ENCODE measurements at regions not wholly inside any gene's neighbourhood (a gene's known extent, or its start where the extent isn't known, plus 50 kb on each side); places are given as distances from the start of the nearest gene placed in this dataset.

DNA sequence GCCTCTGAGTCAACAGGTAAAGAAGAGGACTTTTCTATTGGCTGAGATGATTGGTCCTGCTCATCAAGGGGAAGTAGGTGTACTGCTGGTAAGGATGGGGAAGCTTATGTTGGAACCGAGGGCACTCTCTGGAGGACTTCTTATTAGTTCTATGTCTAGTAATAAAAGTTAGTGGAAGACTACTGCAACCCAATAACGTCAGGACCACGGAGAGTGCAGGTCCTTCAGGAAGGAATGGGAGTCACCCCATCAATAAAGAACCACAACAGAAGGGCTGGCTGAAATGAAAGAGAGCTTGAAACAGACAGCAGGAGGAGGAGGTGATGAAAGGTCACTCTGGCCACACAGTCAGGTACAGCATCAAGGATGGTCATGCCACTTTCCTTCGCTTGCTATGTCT is 68.8 kb upstream of the PRR23E start:
- WGBS, result 83% methylated on average over 1 of the region's 4 CpGs
- H3K4me3 ChIP-seq (ENCODE audit: low read length), result no peak overlapping the region
- H3K36me3 ChIP-seq (ENCODE audit: insufficient read depth, low read length), result no peaks in the 10 kb centered on the region
- no peaks in the 10 kb centered on the region for H3K9me3 ChIP-seq (ENCODE audit: insufficient read depth, low read depth, low read length)
- H3K27ac ChIP-seq (ENCODE audit: low read depth, low read length), result no peak overlapping the region
- H3K27me3 ChIP-seq (ENCODE audit: insufficient read depth, low read length), result no peaks in the 10 kb centered on the region
- no peak overlapping the region for H3K9ac ChIP-seq (ENCODE audit: low read depth, low read length)
- 0 out of 2 replicates have a peak, but pooled peaks cover 8% of the 10 kb centered on the region for H3K4me1 ChIP-seq (ENCODE audit: insufficient read depth, low read length)

DNA sequence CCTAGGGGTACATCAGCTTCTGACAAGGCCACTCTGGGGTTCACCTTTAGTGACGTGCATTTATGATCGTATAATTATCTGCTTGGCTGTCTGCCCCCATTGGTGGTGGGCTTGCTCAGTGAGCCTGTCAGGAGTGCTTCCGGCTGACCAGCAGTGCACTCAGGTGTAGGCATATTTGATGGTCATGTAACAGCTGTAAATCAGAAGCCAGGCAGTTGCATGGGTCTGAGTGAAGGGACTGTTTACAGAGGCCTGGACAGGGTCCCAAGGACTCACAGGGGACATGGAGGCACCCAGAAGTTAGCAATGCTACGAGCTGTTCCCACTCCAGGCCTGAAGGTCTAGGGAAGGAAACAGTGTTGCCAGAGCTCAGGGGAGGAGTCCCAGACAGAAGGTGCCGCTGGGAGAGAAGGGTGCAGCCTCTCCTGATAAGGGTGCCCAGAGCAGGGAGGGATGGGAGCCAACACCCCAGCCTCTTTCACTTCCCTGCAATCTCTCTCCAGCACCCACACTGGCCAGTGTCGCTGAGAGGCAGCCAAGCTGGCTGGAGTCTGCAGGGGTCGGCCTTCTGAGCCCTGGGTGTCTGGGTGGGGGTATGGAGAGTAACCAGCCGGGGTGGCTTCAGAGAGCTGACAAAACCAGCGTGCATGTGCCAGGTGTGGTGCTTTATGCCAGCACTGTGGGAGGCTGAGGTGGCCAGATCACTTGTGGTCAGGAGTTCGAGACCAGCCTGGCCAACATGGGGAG is 61.3 kb upstream of the PRR23E start:
- WGBS, result 94% methylated on average over 10 of the region's 10 CpGs
- peaks cover 11% of the 10 kb centered on the region; the same call in 1 of the 2 replicates for H3K4me1 ChIP-seq (ENCODE audit: insufficient read depth, low read length)
- H3K27me3 ChIP-seq (ENCODE audit: insufficient read depth, low read length), result peaks cover 29% of the 10 kb centered on the region

DNA sequence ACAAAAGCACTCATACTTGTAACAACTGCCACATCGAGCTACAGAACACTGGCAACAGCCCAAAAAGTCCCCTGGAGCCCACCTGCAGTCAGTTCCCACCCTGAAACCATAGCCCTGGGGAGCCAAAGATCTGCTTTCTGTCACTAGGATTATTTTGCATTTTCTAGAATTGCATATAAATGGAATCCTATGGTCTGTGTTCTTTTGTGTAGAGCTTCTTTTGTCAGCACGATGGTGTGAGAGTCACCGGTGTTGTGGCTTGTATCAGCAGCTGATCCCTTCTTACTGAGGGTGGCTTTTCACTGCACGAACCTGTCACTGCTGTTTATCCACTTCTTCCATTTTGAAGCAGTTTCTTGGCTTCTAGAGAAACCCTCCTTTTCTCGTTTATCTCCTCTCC is 60.1 kb upstream of the PRR23E start:
- Histone ChIP-seq H3K27me3 (ENCODE audit: insufficient read depth, low read length) (peaks cover 30% of the 10 kb centered on the region), H3K36me3 (ENCODE audit: insufficient read depth, low read length) (no peaks in the 10 kb centered on the region)
- 30% methylated on average over 5 of the region's 5 CpGs for WGBS

More for the DNA sequence above, 61.3 kb upstream of the PRR23E start:
- H3K9ac ChIP-seq (ENCODE audit: low read depth, low read length), result no peak overlapping the region
- no peaks in the 10 kb centered on the region for H3K36me3 ChIP-seq (ENCODE audit: insufficient read depth, low read length)
- H3K4me3 ChIP-seq (ENCODE audit: low read length), result no peak overlapping the region
- H3K9me3 ChIP-seq (ENCODE audit: insufficient read depth, low read depth, low read length), result no peaks in the 10 kb centered on the region
- no peak overlapping the region for H3K27ac ChIP-seq (ENCODE audit: low read depth, low read length)

DNA sequence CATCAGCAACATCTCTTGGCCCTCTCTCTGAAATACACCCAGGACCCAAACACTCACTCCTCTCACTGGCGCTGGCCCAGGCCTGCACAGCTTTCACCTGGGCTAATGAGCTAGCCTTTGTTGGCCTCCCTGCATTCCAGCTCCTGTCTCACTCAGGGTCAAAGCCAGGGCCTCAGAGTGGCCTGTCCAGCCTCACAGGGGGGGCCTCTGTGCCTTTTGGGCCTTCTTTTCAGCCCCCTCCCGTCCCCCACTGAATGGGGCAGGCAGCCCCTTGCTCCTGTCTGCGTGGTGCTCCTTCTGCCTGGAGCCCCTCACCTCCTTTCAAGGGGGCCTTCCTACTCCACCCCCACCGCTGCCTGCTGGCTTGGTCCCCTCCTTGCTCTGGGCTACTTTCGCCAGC is 59.0 kb upstream of the PRR23E start:
- Histone ChIP-seq H3K36me3 (ENCODE audit: insufficient read depth, low read length) (no peaks in the 10 kb centered on the region), H3K4me1 (ENCODE audit: insufficient read depth, low read length) (peaks cover 11% of the 10 kb centered on the region; the same call in 1 of the 2 replicates), H3K4me3 (ENCODE audit: low read length) (no peak overlapping the region), H3K27ac (ENCODE audit: low read depth, low read length) (no peak overlapping the region), H3K9ac (ENCODE audit: low read depth, low read length) (no peak overlapping the region), H3K27me3 (ENCODE audit: insufficient read depth, low read length) (peaks cover 30% of the 10 kb centered on the region), H3K9me3 (ENCODE audit: insufficient read depth, low read depth, low read length) (no peaks in the 10 kb centered on the region)
- 89% methylated on average over 5 of the region's 5 CpGs for WGBS

More for the DNA sequence above, 60.1 kb upstream of the PRR23E start:
- H3K4me3 ChIP-seq (ENCODE audit: low read length), result no peak overlapping the region
- H3K9me3 ChIP-seq (ENCODE audit: insufficient read depth, low read depth, low read length), result no peaks in the 10 kb centered on the region
- H3K4me1 ChIP-seq (ENCODE audit: insufficient read depth, low read length), result peaks cover 11% of the 10 kb centered on the region; the same call in 1 of the 2 replicates
- H3K9ac ChIP-seq (ENCODE audit: low read depth, low read length), result no peak overlapping the region
- H3K27ac ChIP-seq (ENCODE audit: low read depth, low read length), result peak overlapping the region; percentile 27; the same call in 1 of the 2 replicates

DNA sequence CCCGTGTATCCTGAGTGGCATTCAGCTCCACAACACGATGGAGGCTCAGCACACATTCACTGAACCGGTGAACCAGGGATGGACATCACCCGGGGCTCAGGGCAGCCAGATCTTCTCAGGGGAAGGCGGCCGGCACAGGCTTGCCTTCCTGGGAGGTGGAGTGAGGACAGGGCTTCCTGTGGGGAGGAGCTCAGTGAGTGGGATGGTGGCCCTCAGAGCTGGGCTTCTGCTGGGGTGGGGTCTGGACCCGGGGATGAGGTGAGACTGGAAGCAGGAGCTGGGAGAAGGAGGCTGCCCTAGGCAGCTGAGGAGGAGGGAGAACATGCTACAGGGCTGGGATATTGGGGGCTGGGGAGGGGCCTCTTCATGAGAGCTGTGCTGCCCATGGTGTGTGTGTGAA is 58.5 kb upstream of the PRR23E start:
- peaks cover 11% of the 10 kb centered on the region; the same call in 1 of the 2 replicates for H3K4me1 ChIP-seq (ENCODE audit: insufficient read depth, low read length)
- H3K27ac ChIP-seq (ENCODE audit: low read depth, low read length), result no peak overlapping the region
- H3K36me3 ChIP-seq (ENCODE audit: insufficient read depth, low read length), result no peaks in the 10 kb centered on the region
- no peaks in the 10 kb centered on the region for H3K9me3 ChIP-seq (ENCODE audit: insufficient read depth, low read depth, low read length)
- no peak overlapping the region for H3K4me3 ChIP-seq (ENCODE audit: low read length)
- 76% methylated on average over 7 of the region's 7 CpGs for WGBS
- H3K9ac ChIP-seq (ENCODE audit: low read depth, low read length), result no peak overlapping the region
- peaks cover 30% of the 10 kb centered on the region for H3K27me3 ChIP-seq (ENCODE audit: insufficient read depth, low read length)

DNA sequence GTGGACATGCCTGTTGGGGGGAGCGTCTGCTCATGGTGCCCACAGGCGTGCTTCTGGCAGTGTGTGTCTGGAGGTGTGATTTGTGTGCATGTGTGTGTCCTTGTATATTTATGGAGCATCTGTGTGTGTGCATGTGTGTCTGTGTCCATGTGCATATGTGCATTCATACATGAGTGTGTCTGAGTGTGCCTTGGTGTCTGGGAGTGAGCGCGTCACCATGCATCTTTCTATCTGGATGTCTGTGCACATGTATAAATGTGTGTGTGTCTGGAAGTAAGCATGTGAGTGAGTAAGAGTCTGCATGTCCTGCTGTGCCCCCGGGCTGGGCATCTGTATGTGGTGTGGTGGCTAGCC is 58.1 kb upstream of the PRR23E start:
- Histone ChIP-seq H3K36me3 (ENCODE audit: insufficient read depth, low read length) (no peaks in the 10 kb centered on the region), H3K27ac (ENCODE audit: low read depth, low read length) (no peak overlapping the region), H3K4me1 (ENCODE audit: insufficient read depth, low read length) (peaks cover 11% of the 10 kb centered on the region; the same call in 1 of the 2 replicates), H3K27me3 (ENCODE audit: insufficient read depth, low read length) (peaks cover 30% of the 10 kb centered on the region), H3K9ac (ENCODE audit: low read depth, low read length) (no peak overlapping the region), H3K4me3 (ENCODE audit: low read length) (peak overlapping the region; percentile 43; the same call in 1 of the 2 replicates), H3K9me3 (ENCODE audit: insufficient read depth, low read depth, low read length) (no peaks in the 10 kb centered on the region)
- 89% methylated on average over 5 of the region's 5 CpGs for WGBS

DNA sequence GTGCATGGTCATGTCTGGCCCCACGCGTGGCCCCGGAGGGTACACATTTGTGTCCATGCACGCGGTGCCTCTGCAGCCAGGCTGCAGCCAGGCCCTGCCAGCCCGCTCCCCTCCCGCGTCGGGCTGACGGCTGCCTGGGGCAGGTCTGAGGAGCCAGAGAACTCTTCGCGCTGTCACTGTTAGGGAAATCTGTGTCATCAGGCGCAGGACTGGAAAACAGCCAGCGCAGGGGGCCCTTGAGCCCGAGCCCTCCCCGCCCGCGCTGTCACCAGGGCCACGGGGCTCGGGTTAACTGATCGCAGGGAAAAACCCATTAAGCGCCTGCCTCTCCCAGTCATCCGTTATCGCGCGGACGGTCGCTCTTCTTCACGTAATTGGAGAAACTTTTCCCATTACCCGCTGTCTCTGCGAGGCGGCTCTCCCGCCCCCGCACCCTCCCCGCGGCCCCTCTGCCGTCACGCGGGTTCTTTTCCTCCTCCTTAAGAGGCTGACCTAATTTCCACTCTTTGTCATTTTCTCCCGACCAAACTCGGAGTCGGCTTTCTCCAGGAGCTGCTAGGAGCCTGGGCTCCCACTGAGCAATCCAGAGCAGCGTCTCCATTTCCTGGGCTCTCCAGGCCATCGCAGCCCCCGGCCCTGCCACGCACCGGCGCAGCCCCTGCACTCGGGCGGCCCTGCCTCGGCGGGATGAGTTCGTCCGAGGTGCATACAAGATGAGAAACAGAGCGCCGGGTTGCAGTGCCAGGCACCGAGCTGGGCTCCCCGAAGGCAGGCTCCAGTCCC is 57.5 kb upstream of the PRR23E start:
- Histone ChIP-seq H3K27me3 (ENCODE audit: insufficient read depth, low read length) (peaks cover 30% of the 10 kb centered on the region), H3K4me1 (ENCODE audit: insufficient read depth, low read length) (peaks cover 11% of the 10 kb centered on the region; the same call in 1 of the 2 replicates), H3K4me3 (ENCODE audit: low read length) (peak overlapping the region; percentile 43), H3K9me3 (ENCODE audit: insufficient read depth, low read depth, low read length) (no peaks in the 10 kb centered on the region), H3K9ac (ENCODE audit: low read depth, low read length) (no peak overlapping the region), H3K27ac (ENCODE audit: low read depth, low read length) (no peak overlapping the region), H3K36me3 (ENCODE audit: insufficient read depth, low read length) (no peaks in the 10 kb centered on the region)
- 12% methylated on average over 58 of the region's 58 CpGs for WGBS

DNA sequence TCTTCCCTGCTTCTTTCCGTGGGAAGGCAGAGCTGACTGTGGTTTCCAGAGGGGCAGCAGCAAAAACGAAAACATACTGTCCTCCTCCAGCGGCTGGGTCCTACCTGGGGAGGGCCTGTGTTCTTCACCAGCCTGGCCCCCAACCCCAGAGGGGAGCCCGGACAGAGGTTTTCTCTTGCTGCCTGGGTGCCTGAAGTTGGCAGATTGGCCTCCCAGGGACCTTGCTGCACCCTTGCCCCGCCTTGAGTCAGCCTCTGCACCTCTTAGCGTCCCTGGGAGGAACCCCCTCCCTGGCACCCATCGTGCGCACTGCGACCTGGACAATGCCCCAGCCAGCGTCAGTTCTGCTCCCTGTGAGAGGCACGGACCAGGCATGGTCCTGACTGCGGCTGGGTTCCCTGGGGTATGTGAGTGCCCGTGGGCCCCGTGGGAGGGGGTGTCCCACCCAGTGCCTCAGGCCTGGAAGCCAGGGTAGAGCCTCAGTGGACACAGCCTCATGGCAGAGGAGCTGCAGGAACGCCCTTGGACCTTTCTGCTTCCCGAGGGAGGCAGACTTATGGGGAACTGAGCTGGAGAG is 56.8 kb upstream of the PRR23E start:
- Histone ChIP-seq H3K4me1 (ENCODE audit: insufficient read depth, low read length) (peaks cover 11% of the 10 kb centered on the region; the same call in 1 of the 2 replicates), H3K4me3 (ENCODE audit: low read length) (no peak overlapping the region), H3K9me3 (ENCODE audit: insufficient read depth, low read depth, low read length) (no peaks in the 10 kb centered on the region), H3K27ac (ENCODE audit: low read depth, low read length) (no peak overlapping the region), H3K36me3 (ENCODE audit: insufficient read depth, low read length) (no peaks in the 10 kb centered on the region), H3K9ac (ENCODE audit: low read depth, low read length) (no peak overlapping the region), H3K27me3 (ENCODE audit: insufficient read depth, low read length) (peaks cover 30% of the 10 kb centered on the region)
- 81% methylated on average over 16 of the region's 16 CpGs for WGBS

DNA sequence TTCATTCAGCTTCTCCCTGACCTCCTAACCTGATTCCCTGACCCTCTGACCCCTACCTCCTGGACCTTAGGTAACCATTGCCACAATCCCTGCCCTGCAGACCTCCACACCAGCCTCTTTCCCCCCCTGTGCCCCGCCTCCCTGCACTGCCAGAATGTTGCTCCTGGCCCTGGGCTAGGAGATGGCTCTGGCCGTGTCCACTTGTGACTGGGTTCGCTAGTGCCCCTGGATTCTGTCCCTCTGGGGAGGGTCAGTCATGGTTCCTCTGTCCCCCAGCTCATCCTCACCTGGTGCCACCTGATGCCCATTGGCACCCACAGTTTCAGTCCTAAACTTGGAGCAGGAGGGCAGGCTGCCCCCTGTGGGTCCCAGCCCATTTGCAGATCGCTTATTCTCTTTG is 56.2 kb upstream of the PRR23E start:
- H3K9ac ChIP-seq (ENCODE audit: low read depth, low read length), result no peak overlapping the region
- peaks cover 11% of the 10 kb centered on the region; the same call in 1 of the 2 replicates for H3K4me1 ChIP-seq (ENCODE audit: insufficient read depth, low read length)
- no peaks in the 10 kb centered on the region for H3K9me3 ChIP-seq (ENCODE audit: insufficient read depth, low read depth, low read length)
- no peaks in the 10 kb centered on the region for H3K36me3 ChIP-seq (ENCODE audit: insufficient read depth, low read length)
- no peak overlapping the region for H3K27ac ChIP-seq (ENCODE audit: low read depth, low read length)
- H3K27me3 ChIP-seq (ENCODE audit: insufficient read depth, low read length), result peaks cover 30% of the 10 kb centered on the region
- 93% methylated on average over 4 of the region's 4 CpGs for WGBS
- H3K4me3 ChIP-seq (ENCODE audit: low read length), result no peak overlapping the region

DNA sequence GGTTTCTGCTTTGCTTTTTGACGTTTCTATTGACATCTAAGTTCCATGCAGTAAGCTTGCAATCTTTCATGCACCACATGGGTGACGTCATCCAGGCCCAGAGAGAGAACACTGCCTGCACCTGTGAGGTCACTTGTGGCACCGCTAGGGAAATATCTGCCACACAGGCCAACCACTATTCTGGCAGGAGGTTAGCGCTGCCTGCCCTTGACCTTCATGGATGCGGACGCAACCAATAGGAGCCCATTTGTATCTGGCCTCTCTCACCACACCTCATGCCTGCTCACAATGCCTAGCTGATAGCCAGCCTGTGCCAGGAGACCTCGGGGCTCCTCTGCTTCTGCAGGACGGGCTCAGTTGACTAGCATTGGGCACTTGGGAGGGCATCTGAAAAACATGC is 55.8 kb upstream of the PRR23E start:
- peaks cover 11% of the 10 kb centered on the region; the same call in 1 of the 2 replicates for H3K4me1 ChIP-seq (ENCODE audit: insufficient read depth, low read length)
- peaks cover 30% of the 10 kb centered on the region for H3K27me3 ChIP-seq (ENCODE audit: insufficient read depth, low read length)
- no peaks in the 10 kb centered on the region for H3K9me3 ChIP-seq (ENCODE audit: insufficient read depth, low read depth, low read length)
- H3K9ac ChIP-seq (ENCODE audit: low read depth, low read length), result no peak overlapping the region
- no peak overlapping the region for H3K27ac ChIP-seq (ENCODE audit: low read depth, low read length)
- 94% methylated on average over 8 of the region's 8 CpGs for WGBS
- no peak overlapping the region for H3K4me3 ChIP-seq (ENCODE audit: low read length)
- H3K36me3 ChIP-seq (ENCODE audit: insufficient read depth, low read length), result no peaks in the 10 kb centered on the region

Measured in HUES64 (cell line).